ENCODE measurements at regions not wholly inside any gene's neighbourhood (a gene's known extent, or its start where the extent isn't known, plus 50 kb on each side); places are given as distances from the start of the nearest gene placed in this dataset.

- TF ChIP-seq CHD7 (IDR thresholded peaks at IDR 0.05; ENCODE audit: insufficient replicate concordance, low read length) = no peak
Measured at GRCh38 chr6:145092554-145092953, 642.8 kb downstream of the EPM2A start (continued).

Measured in H1 (cell line).